SK-N-SH treated with all-trans-retinoic acid at 6 μM for 48 hours (cell line): ENCODE measurements at regions not wholly inside any gene's neighbourhood (a gene's known extent, or its start where the extent isn't known, plus 50 kb on each side); places are given as distances from the start of the nearest gene placed in this dataset.

Source experiments
- ATAC-seq: fragments of 200-7000 bp; cut with Tn5 transposase; 3 replicates; pipeline ENCODE4 v1.9.1; 2020; ENCODE audit warnings: mild to moderate bottlenecking, moderate library complexity
- ARNTL ChIP-seq: fragments of 450-650 bp; formaldehyde crosslinking; IDR thresholded peaks from 2 replicates; pipeline ENCODE4 v1.5.0; 2020; ENCODE audit warnings: low read depth, mild to moderate bottlenecking, moderate library complexity, borderline replicate concordance
- BACH2 ChIP-seq: fragments of 250-450 bp; sonication (Bioruptor Pico); IDR thresholded peaks from 2 replicates; pipeline ENCODE4 v1.9.0; 2021; ENCODE audit warnings: mild to moderate bottlenecking, borderline replicate concordance
- CSRNP3 ChIP-seq: fragments of 250-450 bp; sonication (Bioruptor Pico); IDR thresholded peaks from 2 replicates; pipeline ENCODE4 v1.5.1; 2021; ENCODE audit warnings: mild to moderate bottlenecking, moderate library complexity
- ESRRG ChIP-seq: fragments of 250-450 bp; sonication (Bioruptor Pico); IDR thresholded peaks from 2 replicates; pipeline ENCODE4 v1.6.1; 2021; ENCODE audit warnings: mild to moderate bottlenecking
- GLIS3 ChIP-seq: fragments of 250-450 bp; sonication (Bioruptor Pico); IDR thresholded peaks from 2 replicates; pipeline ENCODE4 v1.5.0; 2020; ENCODE audit warnings: mild to moderate bottlenecking, moderate library complexity
- OSR1 ChIP-seq: fragments of 250-450 bp; sonication (Bioruptor Pico); IDR thresholded peaks from 2 replicates; pipeline ENCODE4 v1.8.0; 2022; ENCODE audit warnings: moderate library complexity, mild to moderate bottlenecking, inconsistent platforms
- POU6F1 ChIP-seq: fragments of 250-450 bp; sonication (Bioruptor Pico); IDR thresholded peaks from 2 replicates; pipeline ENCODE4 v1.8.0; 2021; ENCODE audit warnings: low read depth, mild to moderate bottlenecking, moderate library complexity, borderline replicate concordance
- PPARA ChIP-seq: fragments of 250-450 bp; sonication (Bioruptor Pico); IDR thresholded peaks from 2 replicates; pipeline ENCODE4 v1.5.0; 2020; ENCODE audit warnings: mild to moderate bottlenecking, borderline replicate concordance
- RARB ChIP-seq: fragments of 250-450 bp; sonication (Bioruptor Pico); IDR thresholded peaks from 2 replicates; pipeline ENCODE4 v1.8.0; 2021; ENCODE audit warnings: mild to moderate bottlenecking, moderate library complexity
- SNAI2 ChIP-seq: fragments of 250-450 bp; sonication (Bioruptor Pico); IDR thresholded peaks from 2 replicates; pipeline ENCODE4 v1.5.0; 2020; ENCODE audit warnings: mild to moderate bottlenecking, moderate library complexity
- TCF4 ChIP-seq: fragments of 250-450 bp; sonication (Bioruptor Pico); IDR thresholded peaks from 2 replicates; pipeline ENCODE4 v1.8.0; 2021; ENCODE audit warnings: mild to moderate bottlenecking, moderate library complexity, borderline replicate concordance
- TOX ChIP-seq: fragments of 250-450 bp; sonication (Bioruptor Pico); IDR thresholded peaks from 2 replicates; pipeline ENCODE4 v1.8.0; 2021; ENCODE audit warnings: mild to moderate bottlenecking, moderate library complexity, borderline replicate concordance
- ZFP3 ChIP-seq: fragments of 250-450 bp; sonication (Bioruptor Pico); IDR thresholded peaks from 2 replicates; pipeline ENCODE4 v1.5.0; 2020; ENCODE audit warnings: mild to moderate bottlenecking, moderate library complexity
- ZFP30 ChIP-seq: fragments of 450-650 bp; formaldehyde crosslinking; IDR thresholded peaks from 2 replicates; pipeline ENCODE4 v1.5.0; 2022; ENCODE audit warnings: mild to moderate bottlenecking, moderate library complexity
- ZNF565 ChIP-seq: fragments of 450-650 bp; formaldehyde crosslinking; conservative IDR thresholded peaks from 2 replicates; pipeline ENCODE4 v1.5.0; 2020; ENCODE audit warnings: low read depth, mild to moderate bottlenecking, moderate library complexity
- ZNF70 ChIP-seq: fragments of 450-650 bp; formaldehyde crosslinking; IDR thresholded peaks from 2 replicates; pipeline ENCODE4 v1.5.0; 2020; ENCODE audit warnings: mild to moderate bottlenecking, moderate library complexity
- TF ChIP-seq, protein P1 (sequence below): fragments of 250-450 bp; sonication (Bioruptor Pico); IDR thresholded peaks from 2 replicates; pipeline ENCODE4 v1.5.0; 2020; ENCODE audit warnings: mild to moderate bottlenecking, moderate library complexity
- TF ChIP-seq, protein P2 (sequence below): fragments of 250-450 bp; sonication (Bioruptor Pico); IDR thresholded peaks from 2 replicates; pipeline ENCODE4 v1.8.0; 2020; ENCODE audit warnings: mild to moderate bottlenecking, moderate library complexity, borderline replicate concordance

DNA sequence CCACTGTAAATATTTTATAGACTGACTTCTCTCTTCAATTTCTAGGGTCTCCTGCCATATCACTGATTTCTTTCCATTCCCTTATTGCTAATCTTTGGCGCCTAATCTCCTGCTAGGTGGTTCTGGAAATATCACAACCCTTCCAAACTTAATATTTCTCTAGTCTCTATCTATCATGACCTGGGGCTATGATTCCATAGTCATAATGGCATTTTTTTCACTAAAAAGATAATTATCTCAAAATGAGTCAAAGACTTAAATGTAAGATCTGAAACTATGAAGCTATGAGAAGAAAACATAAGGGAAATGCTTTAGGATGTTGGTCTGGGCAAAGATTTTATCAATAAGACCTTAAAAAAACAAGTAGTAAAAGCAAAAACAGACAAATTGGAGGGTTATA is 74.2 kb downstream of the LEPR start:
- no peak for ATAC-seq
- TF ChIP-seq SNAI2: no peak
- TF ChIP-seq ARNTL (CRISPR knock-in tag): no peak
- TF ChIP-seq ZFP3 (CRISPR knock-in tag): no peak
- TF ChIP-seq BACH2: no peak
- no peak for TF ChIP-seq GLIS3 (CRISPR knock-in tag)
- TF ChIP-seq ZNF565 (CRISPR knock-in tag): no peak
- TF ChIP-seq, protein P1, sequence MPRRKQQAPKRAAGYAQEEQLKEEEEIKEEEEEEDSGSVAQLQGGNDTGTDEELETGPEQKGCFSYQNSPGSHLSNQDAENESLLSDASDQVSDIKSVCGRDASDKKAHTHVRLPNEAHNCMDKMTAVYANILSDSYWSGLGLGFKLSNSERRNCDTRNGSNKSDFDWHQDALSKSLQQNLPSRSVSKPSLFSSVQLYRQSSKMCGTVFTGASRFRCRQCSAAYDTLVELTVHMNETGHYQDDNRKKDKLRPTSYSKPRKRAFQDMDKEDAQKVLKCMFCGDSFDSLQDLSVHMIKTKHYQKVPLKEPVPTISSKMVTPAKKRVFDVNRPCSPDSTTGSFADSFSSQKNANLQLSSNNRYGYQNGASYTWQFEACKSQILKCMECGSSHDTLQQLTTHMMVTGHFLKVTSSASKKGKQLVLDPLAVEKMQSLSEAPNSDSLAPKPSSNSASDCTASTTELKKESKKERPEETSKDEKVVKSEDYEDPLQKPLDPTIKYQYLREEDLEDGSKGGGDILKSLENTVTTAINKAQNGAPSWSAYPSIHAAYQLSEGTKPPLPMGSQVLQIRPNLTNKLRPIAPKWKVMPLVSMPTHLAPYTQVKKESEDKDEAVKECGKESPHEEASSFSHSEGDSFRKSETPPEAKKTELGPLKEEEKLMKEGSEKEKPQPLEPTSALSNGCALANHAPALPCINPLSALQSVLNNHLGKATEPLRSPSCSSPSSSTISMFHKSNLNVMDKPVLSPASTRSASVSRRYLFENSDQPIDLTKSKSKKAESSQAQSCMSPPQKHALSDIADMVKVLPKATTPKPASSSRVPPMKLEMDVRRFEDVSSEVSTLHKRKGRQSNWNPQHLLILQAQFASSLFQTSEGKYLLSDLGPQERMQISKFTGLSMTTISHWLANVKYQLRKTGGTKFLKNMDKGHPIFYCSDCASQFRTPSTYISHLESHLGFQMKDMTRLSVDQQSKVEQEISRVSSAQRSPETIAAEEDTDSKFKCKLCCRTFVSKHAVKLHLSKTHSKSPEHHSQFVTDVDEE (CRISPR knock-in tag): no peak
- no peak for TF ChIP-seq PPARA
- TF ChIP-seq, protein P2, sequence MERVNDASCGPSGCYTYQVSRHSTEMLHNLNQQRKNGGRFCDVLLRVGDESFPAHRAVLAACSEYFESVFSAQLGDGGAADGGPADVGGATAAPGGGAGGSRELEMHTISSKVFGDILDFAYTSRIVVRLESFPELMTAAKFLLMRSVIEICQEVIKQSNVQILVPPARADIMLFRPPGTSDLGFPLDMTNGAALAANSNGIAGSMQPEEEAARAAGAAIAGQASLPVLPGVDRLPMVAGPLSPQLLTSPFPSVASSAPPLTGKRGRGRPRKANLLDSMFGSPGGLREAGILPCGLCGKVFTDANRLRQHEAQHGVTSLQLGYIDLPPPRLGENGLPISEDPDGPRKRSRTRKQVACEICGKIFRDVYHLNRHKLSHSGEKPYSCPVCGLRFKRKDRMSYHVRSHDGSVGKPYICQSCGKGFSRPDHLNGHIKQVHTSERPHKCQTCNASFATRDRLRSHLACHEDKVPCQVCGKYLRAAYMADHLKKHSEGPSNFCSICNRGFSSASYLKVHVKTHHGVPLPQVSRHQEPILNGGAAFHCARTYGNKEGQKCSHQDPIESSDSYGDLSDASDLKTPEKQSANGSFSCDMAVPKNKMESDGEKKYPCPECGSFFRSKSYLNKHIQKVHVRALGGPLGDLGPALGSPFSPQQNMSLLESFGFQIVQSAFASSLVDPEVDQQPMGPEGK (CRISPR knock-in tag): no peak
- TF ChIP-seq CSRNP3 (CRISPR knock-in tag): no peak
- no peak for TF ChIP-seq ESRRG (CRISPR knock-in tag)
- TF ChIP-seq, all 23 proteins: peak for 0

DNA sequence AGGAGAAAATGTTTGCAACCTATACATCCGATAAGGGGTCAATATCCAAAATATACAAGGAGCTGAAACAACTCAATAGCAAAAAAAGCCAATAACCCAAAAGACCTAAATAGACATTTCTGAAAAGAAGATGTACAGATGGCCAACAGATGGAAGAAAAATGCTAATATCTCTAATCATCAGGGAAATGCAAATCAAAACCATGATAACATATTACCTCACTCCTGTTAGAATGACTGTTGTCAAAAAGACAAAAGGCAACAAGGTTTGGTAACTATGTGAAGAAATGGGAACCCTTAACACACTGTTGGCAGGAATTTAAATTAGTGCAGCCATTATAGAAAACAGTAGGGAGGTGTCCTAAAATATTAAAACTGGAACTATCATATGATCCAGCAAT is 74.7 kb downstream of the LEPR start:
- ATAC-seq: no peak
- TF ChIP-seq ZFP30 (CRISPR knock-in tag): no peak
- TF ChIP-seq ZNF565 (CRISPR knock-in tag): no peak
- no peak for TF ChIP-seq TCF4 (CRISPR knock-in tag)
- TF ChIP-seq ESRRG (CRISPR knock-in tag): no peak
- TF ChIP-seq GLIS3 (CRISPR knock-in tag): no peak
- TF ChIP-seq POU6F1 (CRISPR knock-in tag): no peak
- no peak for TF ChIP-seq SNAI2
- TF ChIP-seq OSR1 (CRISPR knock-in tag): no peak
- no peak for TF ChIP-seq TOX (CRISPR knock-in tag)
- TF ChIP-seq, protein P1 (CRISPR knock-in tag): no peak
- TF ChIP-seq PPARA: no peak
- TF ChIP-seq CSRNP3 (CRISPR knock-in tag): no peak
- TF ChIP-seq ZNF70 (CRISPR knock-in tag): no peak
- no peak for TF ChIP-seq RARB (CRISPR knock-in tag)
- no peak for TF ChIP-seq BACH2
